ENCODE measurements at regions not wholly inside any gene's neighbourhood (a gene's known extent, or its start where the extent isn't known, plus 50 kb on each side); places are given as distances from the start of the nearest gene placed in this dataset.

DNA sequence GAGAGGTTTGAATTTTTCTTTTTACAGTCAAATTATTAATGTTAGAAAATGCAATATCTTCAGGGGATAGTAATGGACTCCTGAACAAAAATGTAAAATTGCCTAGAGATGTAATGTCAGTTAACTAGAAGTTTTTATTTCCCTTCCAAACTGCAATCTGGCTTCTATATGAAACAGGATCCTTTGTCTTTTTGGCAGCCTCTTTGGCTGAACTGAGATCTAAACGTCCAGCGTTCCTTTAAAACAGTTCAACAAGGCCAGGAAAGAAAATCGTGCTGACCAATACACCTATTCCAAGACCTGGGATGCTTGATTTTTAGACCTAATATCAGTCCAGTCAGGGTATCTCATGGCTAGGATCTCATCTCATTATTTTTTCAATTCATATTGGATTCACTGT, 245.5 kb downstream of the FIGN start:
- no peak for DNase-seq
- no peak for ATAC-seq
- H3F3A ChIP-seq (ENCODE audit: low read length, unreplicated experiment) = no peaks in the 10 kb centered on the region
- no peak overlapping the region for H3K4me3 ChIP-seq (ENCODE audit: low read length)
- no peaks in the 10 kb centered on the region for H4K20me1 ChIP-seq (ENCODE audit: low read length)
- POLR2A ChIA-PET (ENCODE audit: unreplicated experiment) = no interaction called here
- peaks cover 62% of the 10 kb centered on the region for H3K27me3 ChIP-seq (ENCODE audit: low read length)
- intact Hi-C loops (cut with micrococcal nuclease) = no loop called here
- H3K9me2 ChIP-seq (replicated peaks; ENCODE audit: low read length) = no peaks in the 10 kb centered on the region
- TF ChIP-seq EZH2phosphoT487 (IDR thresholded peaks at IDR 0.05; ENCODE audit: borderline replicate concordance, low read length) (no peak), CTCF (conservative IDR thresholded peaks at IDR 0.05; ENCODE audit: low read depth, low read length) (no peak), EZH2 (IDR thresholded peaks at IDR 0.05; ENCODE audit: low read length, unreplicated experiment) (no peak)
- H3K9ac ChIP-seq (ENCODE audit: low read length) = no peak overlapping the region
- H3K4me1 ChIP-seq (ENCODE audit: insufficient read depth, low read length) = no peaks in the 10 kb centered on the region
- H3K9me3 ChIP-seq (ENCODE audit: low read length) = no peaks in the 10 kb centered on the region
- no peak overlapping the region for H3K4me2 ChIP-seq (ENCODE audit: low read length)
- no peaks in the 10 kb centered on the region for H3K79me2 ChIP-seq (ENCODE audit: low read length)
- no peaks in the 10 kb centered on the region for H3K36me3 ChIP-seq (ENCODE audit: low read depth, low read length)
- CTCF ChIA-PET = no interaction called here
- no peak overlapping the region for H2AFZ ChIP-seq (ENCODE audit: low read length)
- no peak overlapping the region for H3K27ac ChIP-seq (ENCODE audit: low read length)
- BruUV-seq (replicated peaks) = no TSS peak

DNA sequence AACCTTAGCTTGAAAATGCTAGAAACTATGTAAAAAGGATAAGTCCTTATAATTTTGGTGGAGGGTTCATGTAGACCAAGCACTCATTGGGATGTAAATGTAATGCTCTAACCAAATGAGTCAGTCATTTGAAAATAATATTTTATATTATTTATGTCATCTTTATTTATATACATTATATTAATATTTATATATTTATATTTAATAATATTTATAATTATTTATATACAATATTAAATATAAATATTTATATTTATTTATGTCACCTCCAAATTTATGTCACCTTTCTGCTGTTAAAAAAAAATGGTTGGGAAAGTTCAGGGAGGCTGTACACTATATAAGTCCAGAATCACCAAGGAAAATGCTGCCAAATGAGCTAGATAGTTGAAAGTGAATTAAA, 254.3 kb downstream of the FIGN start:
- ATAC-seq (no peak), DNase-seq (no peak)
- Histone ChIP-seq H3K4me2 (ENCODE audit: low read length) (no peak overlapping the region), H3K4me3 (ENCODE audit: low read length) (no peak overlapping the region), H3K27me3 (ENCODE audit: low read length) (peaks cover 18% of the 10 kb centered on the region; the same call in 1 of the 2 replicates), H3K9me2 (replicated peaks; ENCODE audit: low read length) (no peaks in the 10 kb centered on the region), H4K20me1 (ENCODE audit: low read length) (no peaks in the 10 kb centered on the region), H3K36me3 (ENCODE audit: low read depth, low read length) (no peaks in the 10 kb centered on the region), H3K9me3 (ENCODE audit: low read length) (no peaks in the 10 kb centered on the region), H3F3A (ENCODE audit: low read length, unreplicated experiment) (no peaks in the 10 kb centered on the region), H3K79me2 (ENCODE audit: low read length) (no peaks in the 10 kb centered on the region), H3K27ac (ENCODE audit: low read length) (no peak overlapping the region), H3K4me1 (ENCODE audit: insufficient read depth, low read length) (no peaks in the 10 kb centered on the region), H2AFZ (ENCODE audit: low read length) (no peak overlapping the region), H3K9ac (ENCODE audit: low read length) (no peak overlapping the region)
- TF ChIP-seq CTCF (conservative IDR thresholded peaks at IDR 0.05; ENCODE audit: low read depth, low read length) = no peak
- no peak for TF ChIP-seq EZH2phosphoT487 (IDR thresholded peaks at IDR 0.05; ENCODE audit: borderline replicate concordance, low read length)
- BruUV-seq (replicated peaks) = no TSS peak
- ChIA-PET CTCF (no interaction called here), POLR2A (ENCODE audit: unreplicated experiment) (no interaction called here)
- intact Hi-C loops (cut with micrococcal nuclease) = no loop called here

DNA sequence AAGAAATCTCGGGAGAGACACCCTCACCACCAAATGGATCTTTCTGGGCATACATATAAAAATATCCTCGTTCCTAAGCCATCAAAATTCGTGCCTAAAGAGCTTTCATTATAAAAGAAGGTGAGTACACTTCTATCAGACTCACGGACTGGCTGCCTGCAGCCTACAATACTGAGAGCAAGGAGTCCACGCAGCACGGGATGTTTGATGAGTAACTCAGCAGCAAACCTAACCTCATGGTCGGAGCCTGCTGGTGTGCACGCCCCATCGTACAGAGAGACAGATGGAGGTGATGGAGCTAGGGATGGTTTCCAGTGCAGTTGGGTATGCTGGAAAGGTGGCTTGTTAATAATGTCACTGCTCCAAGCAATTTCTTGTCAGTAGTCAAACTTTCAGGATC, 256.2 kb downstream of the FIGN start:
- no peak for TF ChIP-seq EZH2phosphoT487 (IDR thresholded peaks at IDR 0.05; ENCODE audit: borderline replicate concordance, low read length)
- TF ChIP-seq EZH2 (IDR thresholded peaks at IDR 0.05; ENCODE audit: low read length, unreplicated experiment) = no peak
- TF ChIP-seq CTCF (conservative IDR thresholded peaks at IDR 0.05; ENCODE audit: low read depth, low read length) = no peak
- Histone ChIP-seq H3K27me3 (ENCODE audit: low read length) (peaks cover 32% of the 10 kb centered on the region), H2AFZ (ENCODE audit: low read length) (no peak overlapping the region), H3K9ac (ENCODE audit: low read length) (no peak overlapping the region), H4K20me1 (ENCODE audit: low read length) (no peaks in the 10 kb centered on the region), H3K4me2 (ENCODE audit: low read length) (no peak overlapping the region), H3K4me1 (ENCODE audit: insufficient read depth, low read length) (no peaks in the 10 kb centered on the region), H3K9me3 (ENCODE audit: low read length) (no peaks in the 10 kb centered on the region), H3F3A (ENCODE audit: low read length, unreplicated experiment) (no peaks in the 10 kb centered on the region), H3K79me2 (ENCODE audit: low read length) (no peaks in the 10 kb centered on the region), H3K36me3 (ENCODE audit: low read depth, low read length) (no peaks in the 10 kb centered on the region), H3K9me2 (replicated peaks; ENCODE audit: low read length) (no peaks in the 10 kb centered on the region), H3K27ac (ENCODE audit: low read length) (no peak overlapping the region), H3K4me3 (ENCODE audit: low read length) (no peak overlapping the region)
- BruUV-seq (replicated peaks) = no TSS peak
- ChIA-PET POLR2A (ENCODE audit: unreplicated experiment) (no interaction called here), CTCF (no interaction called here)
- no peak for ATAC-seq
- no peak for DNase-seq
- intact Hi-C loops (cut with micrococcal nuclease) = loop anchor here (10.0 kb wide), 1 partner anchor 955 kb away; no protein-coding TSS in a partner anchor

All from PC-3 (cell line).